ENCODE measurements at regions not wholly inside any gene's neighbourhood (a gene's known extent, or its start where the extent isn't known, plus 50 kb on each side); places are given as distances from the start of the nearest gene placed in this dataset.

GRCh38 chr6:45830441-45831139, 185.1 kb downstream of the CLIC5 start:
- DNase-seq = peak; percentile 82

GRCh38 chr6:45829873-45830272, 185.8 kb downstream of the CLIC5 start:
- no peak for DNase-seq

DNA sequence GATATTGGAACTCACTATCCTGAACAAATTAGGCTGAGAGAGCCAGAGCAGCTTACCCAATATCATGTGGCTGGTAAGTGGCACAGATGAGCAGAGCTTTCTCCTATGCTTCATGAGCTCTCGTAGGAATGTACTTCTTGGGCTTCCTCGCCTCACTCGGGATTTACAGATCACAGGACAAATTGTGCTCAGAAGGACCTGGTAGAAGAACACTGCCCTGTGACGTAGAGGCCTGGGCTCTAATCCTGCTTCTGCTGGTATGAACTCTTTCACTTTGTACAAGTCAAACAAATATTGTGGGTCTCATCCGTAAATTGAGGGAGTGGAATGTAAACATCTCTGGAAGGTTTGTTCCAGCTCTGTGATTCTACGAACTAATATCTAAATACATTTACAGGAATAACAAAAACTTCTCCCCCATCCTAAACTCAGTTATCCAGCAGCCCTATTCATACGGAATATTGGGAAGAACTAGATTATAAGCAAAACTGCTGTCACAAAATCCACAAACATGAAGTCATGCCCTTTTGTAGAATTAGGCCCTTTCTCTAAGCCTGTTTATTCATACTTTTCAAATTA, 187.6 kb downstream of the CLIC5 start:
- DNase-seq = no peak

DNA sequence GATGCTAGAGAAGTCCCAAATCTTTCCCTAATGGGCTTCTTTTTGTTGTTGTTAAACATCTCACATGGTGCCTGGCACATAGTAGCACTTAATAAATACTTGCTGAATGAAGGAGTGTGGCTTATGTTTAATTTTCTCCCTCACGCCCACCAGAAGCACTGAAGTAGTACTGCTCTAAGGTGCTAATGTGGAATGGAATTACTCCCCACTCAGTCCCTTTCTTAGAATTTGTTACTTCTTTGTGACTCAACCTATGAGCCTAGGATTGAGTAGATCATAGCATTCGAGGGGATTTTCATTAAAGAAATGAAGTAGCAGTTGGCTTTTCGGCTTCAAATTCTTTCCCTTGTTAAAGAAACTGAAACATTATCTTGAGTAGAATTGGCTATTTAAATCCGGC, 192.8 kb downstream of the CLIC5 start:
- peak; percentile 33 for DNase-seq

DNA sequence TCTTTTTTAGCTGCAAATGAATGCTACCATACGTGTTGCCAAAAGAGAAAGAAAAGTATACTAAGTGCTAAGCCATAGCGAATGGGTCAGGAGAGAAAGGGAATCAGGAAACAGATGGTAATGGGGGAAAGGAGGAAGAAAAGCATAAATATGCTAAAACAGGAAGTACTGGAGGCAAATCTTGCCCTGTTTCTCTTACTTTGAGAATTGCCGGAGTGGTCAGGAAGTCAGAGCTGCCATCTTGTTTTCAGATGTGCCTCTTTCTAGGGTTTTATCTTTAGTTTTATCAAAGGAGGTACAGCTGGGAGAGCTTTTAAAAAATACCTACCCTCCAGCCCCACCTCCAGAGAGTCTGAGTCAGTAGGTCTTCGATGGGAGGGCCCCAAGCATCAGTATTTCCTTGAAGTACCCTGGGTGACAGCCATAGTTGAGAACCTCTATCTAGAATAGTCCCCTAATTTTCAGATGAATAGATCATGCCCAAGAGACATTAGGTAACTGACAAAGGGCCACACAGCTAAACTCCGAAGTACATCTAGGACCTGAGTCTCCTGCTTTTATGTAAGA, 193.3 kb downstream of the CLIC5 start:
- DNase-seq = peak; percentile 65

DNA sequence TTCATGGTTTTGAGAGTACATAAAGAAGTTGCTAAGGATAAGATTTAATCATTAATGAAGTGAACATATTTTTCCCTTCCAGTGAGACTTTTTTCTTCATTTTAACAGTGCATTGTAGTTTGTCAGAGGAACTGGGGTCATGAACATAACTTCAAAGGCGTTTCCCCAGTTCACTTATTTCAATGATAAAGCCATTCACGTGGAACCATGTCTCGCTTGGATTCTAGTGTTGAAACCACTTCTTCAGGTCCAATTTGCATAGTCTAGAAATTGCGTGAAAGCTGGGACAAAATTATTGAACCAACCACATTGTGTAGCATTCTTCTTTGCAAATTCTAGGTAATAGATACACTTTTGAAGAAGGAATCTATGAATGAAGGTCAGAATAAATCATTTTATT, 197.0 kb downstream of the CLIC5 start:
- no peak for DNase-seq

DNA sequence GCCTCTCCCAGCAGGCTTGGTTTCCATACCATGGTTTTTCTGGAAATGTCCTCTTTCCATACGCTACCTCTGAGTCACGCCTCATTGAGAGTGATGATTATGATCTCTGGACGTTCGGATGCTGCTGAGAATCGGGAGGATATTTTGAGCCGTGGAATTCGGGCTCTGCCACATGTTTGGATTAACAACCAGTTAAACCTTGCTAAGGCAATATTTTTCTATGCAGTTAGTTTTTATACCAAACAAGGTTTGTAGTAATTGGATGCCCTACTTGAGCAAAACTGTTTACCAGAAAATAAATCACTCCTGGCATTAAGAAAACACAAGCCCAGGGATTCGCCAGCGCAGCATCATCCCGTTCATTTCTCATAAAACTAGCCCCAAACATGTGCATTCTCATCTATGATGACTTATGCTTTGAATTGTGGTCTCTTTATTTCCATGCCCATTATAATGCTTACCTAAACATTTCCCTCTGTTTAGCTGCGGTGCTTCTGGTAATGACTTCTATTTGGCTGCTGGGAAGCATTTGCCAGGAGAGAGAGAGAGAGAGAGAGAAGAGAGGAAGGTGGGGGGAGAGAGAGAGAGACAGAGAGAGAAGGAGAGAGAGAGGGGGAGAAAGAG, 198.9 kb downstream of the CLIC5 start:
- no peak for DNase-seq

GRCh38 chr6:45815466-45816125, 200.1 kb downstream of the CLIC5 start:
- no peak for DNase-seq

DNA sequence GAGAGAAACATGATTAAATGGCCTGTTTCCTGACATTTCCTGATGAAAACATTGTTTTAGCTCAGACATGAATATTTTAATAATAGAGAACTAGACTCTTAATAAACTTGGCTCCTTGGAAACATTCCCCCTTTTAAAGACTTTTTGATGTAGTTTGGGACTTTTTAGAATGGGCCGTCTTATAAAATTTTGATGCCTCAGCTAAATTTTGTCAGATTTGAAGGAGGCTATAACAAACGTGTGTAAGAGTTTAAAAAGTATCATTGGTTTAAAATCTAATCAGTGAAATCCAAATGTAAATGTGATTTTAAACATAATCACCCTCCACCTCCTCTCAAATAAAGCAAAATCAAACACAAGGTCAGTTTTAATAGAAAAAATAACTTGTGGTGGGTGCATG, 200.9 kb downstream of the CLIC5 start:
- no peak for DNase-seq

DNA sequence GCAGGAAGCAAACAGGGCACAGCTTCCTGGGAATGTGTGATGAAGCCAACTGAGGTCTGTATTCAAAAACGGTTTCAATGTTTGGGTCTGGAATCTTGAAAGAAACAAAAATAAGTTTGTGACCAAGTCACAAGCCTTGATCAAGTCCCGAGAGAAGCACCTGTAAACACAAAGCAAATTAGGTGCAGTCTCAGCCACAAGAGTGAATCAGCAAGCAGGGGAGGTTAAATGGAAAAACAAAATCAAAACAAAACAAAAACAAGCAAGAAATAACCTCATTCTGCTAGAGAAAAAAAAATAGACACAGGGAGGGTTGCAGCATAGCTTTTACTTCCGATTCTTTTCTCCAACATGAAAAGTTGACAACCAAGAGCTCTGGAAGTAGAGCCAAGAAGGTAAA, 201.7 kb downstream of the CLIC5 start:
- no peak for DNase-seq

- no peak for DNase-seq
Observed at GRCh38 chr6:45812922-45813321, 202.7 kb downstream of the CLIC5 start.

DNA sequence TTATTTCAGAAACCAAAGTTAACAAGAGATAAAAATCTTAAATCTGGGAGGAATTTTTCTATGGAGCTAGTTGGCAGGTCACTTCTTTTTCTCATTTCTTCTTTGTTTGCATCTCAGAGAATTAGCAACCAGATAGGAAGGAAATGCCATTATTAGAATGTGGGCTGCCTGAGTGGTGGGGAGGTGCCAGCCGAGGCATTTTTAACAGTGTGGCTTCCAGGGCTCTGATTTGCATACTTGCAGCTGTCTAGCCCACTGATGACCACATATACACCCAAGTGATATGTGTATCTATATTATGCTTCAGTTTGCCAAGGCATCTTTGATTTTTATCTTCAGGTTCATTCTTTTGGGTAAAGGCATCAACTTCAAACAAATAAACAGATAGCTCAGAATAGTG, 206.7 kb downstream of the CLIC5 start:
- DNase-seq = no peak

DNA sequence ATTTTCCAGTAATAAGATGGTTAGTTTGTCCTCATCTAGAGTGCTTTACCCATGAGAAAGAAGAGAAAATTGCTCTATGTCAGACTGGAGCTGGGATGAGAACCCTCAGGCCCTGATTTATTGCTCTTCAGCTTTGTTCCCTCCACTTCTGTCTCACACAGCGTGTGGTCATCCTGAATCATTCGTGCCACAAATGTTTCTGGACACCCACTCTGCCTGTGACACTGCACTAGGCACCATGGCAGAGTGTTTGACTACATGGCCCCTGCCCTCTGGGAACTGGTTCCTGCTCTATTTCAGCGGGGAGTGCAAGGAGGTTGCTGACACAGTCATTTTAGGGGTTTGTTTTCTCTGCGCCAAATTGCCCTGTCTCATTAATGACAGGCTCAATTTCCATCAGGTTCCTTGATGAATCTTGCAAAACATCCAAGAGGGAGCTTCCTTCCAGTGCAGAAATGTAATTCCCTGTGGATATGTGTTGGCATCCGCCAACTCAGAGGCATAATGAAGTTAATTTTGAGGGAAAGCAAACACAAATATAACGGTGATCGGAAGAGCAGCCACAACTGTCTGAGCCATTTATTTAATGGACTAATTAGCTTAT, 207.5 kb downstream of the CLIC5 start:
- DNase-seq = no peak

DNA sequence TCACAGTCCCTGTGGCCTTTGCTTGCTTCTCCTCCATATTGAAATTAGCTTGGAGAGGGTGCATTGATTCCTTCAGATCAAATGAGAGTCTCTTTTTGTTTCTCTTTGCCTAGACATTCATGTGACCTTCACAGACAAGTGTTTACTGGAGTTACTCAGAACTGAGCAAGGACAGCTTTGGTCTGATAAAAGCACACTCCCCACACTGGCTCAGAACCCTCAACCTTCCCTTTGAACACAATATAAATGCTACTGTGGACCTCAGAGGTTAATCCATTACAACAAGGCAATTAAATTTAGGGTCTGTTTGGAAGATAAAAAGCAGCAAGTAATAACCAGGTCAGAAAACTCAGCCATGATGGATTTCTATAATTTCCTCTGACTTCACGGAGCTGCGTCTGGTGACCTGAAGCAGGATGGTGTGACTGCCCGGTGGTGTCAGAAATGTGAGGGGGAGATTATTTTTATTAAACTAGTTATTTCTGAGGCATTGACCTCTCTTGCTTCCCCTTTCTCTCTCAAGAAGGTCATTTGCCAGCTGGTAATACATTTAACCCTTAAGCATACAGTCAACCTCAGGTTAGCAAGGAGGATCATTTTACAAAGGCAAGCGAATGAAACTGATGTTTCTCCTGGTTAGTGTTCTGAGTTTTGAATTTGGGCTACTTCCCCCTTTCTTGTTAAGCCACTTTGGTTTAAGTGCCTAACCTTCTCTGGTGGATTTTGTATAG, 208.2 kb downstream of the CLIC5 start:
- DNase-seq = no peak

GRCh38 chr6:45806172-45806571, 209.5 kb downstream of the CLIC5 start:
- no peak for DNase-seq

DNA sequence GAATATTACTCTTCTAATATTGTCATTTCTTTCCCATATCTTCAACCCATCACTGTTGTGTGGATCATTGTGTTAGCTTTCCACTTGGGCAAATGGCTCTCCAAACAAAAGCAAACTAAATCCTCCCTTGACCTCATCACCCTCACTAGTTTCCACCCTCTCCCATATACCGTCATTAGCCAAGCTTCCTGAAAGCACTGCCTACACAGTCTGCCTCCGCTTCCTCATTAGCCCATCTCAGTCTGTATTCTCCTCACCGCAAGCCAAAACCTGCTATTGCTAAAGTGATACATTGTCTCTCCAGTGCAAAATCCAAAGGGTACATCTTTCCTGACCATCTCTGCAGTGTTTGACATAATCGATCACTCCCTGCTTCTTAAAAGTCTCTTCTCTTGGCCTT, 212.6 kb downstream of the CLIC5 start:
- no peak for DNase-seq

- DNase-seq = peak; percentile 76
Observed at GRCh38 chr6:45801471-45802289, 214.0 kb downstream of the CLIC5 start.

DNA sequence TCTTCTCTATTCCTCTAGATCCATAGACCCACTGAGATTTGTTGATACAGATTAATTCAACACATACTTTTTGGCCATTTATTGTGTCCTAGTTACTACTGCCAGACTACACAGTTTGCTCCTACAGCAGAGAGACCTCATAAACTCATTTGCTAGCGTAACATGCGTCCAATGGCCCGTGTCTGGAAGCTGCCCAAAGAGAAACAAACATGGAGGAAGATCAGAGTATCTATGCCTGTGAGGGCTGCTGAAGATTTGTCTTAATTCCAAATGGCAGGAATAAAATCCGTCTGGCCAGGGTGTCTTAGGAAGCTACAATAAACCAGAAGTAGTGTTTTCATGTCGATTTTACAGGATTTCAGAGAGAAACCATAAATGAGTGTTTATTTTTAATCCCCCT, 214.7 kb downstream of the CLIC5 start:
- no peak for DNase-seq

GRCh38 chr6:45795678-45796077, 220.0 kb downstream of the CLIC5 start:
- no peak for DNase-seq

- no peak for DNase-seq
Observed at GRCh38 chr6:45794465-45794864, 221.2 kb downstream of the CLIC5 start.

Data from stimulated activated CD4-positive, alpha-beta T cell treated with anti-CD3 and anti-CD28 coated beads, Interleukin-15, amount 100 ng/mL, for 24 hours (primary cell).